KMS-11 (cell line): ENCODE measurements at regions not wholly inside any gene's neighbourhood (a gene's known extent, or its start where the extent isn't known, plus 50 kb on each side); places are given as distances from the start of the nearest gene placed in this dataset.

Experiments used
- H2AFZ ChIP-seq: fragments of 200-600 bp; sonication (generic); 2 replicates; pipeline ENCODE4 v1.6.1; 2016; ENCODE audit warnings: antibody characterized with exemption, mixed run types, low read depth
- H3K27ac ChIP-seq: fragments of 200-600 bp; sonication (generic); 2 replicates; pipeline ENCODE4 v1.6.1; 2016; ENCODE audit warnings: mild to moderate bottlenecking, mixed run types
- H3K27me3 ChIP-seq: fragments of 200-600 bp; sonication (generic); 2 replicates; pipeline ENCODE4 v1.6.1; 2017; ENCODE audit warnings: mild to moderate bottlenecking, low read depth, mixed run types, moderate library complexity; ENCODE audit not compliant: insufficient read depth
- H3K36me3 ChIP-seq: fragments of 200-600 bp; sonication (generic); 2 replicates; pipeline ENCODE4 v1.6.1; 2017; ENCODE audit warnings: mild to moderate bottlenecking, mixed run types; ENCODE audit not compliant: insufficient read depth
- H3K4me1 ChIP-seq: fragments of 200-600 bp; sonication (generic); 2 replicates; pipeline ENCODE4 v1.6.1; 2016; ENCODE audit warnings: mild to moderate bottlenecking, low read depth, mixed run types; ENCODE audit not compliant: poor library complexity, severe bottlenecking
- H3K4me2 ChIP-seq: fragments of 200-600 bp; sonication (generic); 2 replicates; pipeline ENCODE4 v1.7.0; 2016; ENCODE audit warnings: mild to moderate bottlenecking, mixed run types
- H3K4me3 ChIP-seq: fragments of 200-600 bp; sonication (generic); IDR thresholded peaks from 2 replicates; pipeline ENCODE4 v1.6.1; 2017; ENCODE audit warnings: low read depth, low read length, mixed read lengths; ENCODE audit not compliant: insufficient read depth
- H3K79me2 ChIP-seq: fragments of 200-600 bp; sonication (generic); 2 replicates; pipeline ENCODE4 v1.6.1; 2016; ENCODE audit warnings: low read depth, mixed run types; ENCODE audit not compliant: insufficient read depth
- H3K9ac ChIP-seq: fragments of 200-600 bp; sonication (generic); 2 replicates; pipeline ENCODE4 v1.6.1; 2016; ENCODE audit warnings: mild to moderate bottlenecking, mixed run types
- H4K20me1 ChIP-seq: fragments of 200-600 bp; sonication (generic); 2 replicates; pipeline ENCODE4 v1.6.1; 2016; ENCODE audit warnings: mild to moderate bottlenecking, mixed run types; ENCODE audit not compliant: insufficient read depth
- TF ChIP-seq, protein P1 (sequence below): fragments of 200-600 bp; sonication (generic); conservative IDR thresholded peaks from 2 replicates; pipeline ENCODE4 v1.6.1; 2017; ENCODE audit warnings: low read depth, mild to moderate bottlenecking, antibody characterized with exemption, low read length, moderate library complexity, mixed read lengths

GRCh38 chr3:162641317-162641716, 1144.7 kb downstream of the OTOL1 start:
- Histone ChIP-seq H3K27me3 (no peaks in the 10 kb centered on the region), H3K4me2 (no peak overlapping the region), H2AFZ (no peak overlapping the region), H3K4me3 (no peak overlapping the region), H3K4me1 (no peaks in the 10 kb centered on the region), H3K9ac (no peak overlapping the region), H3K36me3 (no peaks in the 10 kb centered on the region), H4K20me1 (no peaks in the 10 kb centered on the region), H3K27ac (no peak overlapping the region), H3K79me2 (no peaks in the 10 kb centered on the region)
- TF ChIP-seq, protein P1, sequence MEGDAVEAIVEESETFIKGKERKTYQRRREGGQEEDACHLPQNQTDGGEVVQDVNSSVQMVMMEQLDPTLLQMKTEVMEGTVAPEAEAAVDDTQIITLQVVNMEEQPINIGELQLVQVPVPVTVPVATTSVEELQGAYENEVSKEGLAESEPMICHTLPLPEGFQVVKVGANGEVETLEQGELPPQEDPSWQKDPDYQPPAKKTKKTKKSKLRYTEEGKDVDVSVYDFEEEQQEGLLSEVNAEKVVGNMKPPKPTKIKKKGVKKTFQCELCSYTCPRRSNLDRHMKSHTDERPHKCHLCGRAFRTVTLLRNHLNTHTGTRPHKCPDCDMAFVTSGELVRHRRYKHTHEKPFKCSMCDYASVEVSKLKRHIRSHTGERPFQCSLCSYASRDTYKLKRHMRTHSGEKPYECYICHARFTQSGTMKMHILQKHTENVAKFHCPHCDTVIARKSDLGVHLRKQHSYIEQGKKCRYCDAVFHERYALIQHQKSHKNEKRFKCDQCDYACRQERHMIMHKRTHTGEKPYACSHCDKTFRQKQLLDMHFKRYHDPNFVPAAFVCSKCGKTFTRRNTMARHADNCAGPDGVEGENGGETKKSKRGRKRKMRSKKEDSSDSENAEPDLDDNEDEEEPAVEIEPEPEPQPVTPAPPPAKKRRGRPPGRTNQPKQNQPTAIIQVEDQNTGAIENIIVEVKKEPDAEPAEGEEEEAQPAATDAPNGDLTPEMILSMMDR = no peak

DNA sequence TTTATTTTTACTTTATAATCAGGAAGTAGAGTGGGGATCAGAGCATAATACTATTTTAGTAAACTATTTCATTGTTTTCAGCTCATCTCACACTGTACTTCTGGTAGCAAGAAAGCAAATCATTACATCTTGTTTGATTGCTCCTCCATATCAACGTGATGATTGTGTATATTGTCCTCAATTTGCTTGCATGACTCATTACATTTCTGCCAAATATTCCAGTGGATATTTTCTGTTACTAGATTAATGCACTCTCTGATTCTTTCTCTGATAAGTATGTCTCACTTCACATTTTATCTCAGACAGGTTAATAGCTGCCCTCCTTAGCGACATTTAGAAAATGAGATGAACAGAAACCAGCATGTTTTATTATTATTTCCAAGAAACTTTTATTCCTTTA, 1145.3 kb downstream of the OTOL1 start:
- no peaks in the 10 kb centered on the region for H4K20me1 ChIP-seq
- H3K4me2 ChIP-seq = no peak overlapping the region
- no peak overlapping the region for H3K4me3 ChIP-seq
- no peak overlapping the region for H2AFZ ChIP-seq
- H3K27ac ChIP-seq = no peak overlapping the region
- H3K27me3 ChIP-seq = no peaks in the 10 kb centered on the region
- TF ChIP-seq, protein P1 = no peak
- no peaks in the 10 kb centered on the region for H3K36me3 ChIP-seq
- no peaks in the 10 kb centered on the region for H3K79me2 ChIP-seq
- no peaks in the 10 kb centered on the region for H3K4me1 ChIP-seq
- no peak overlapping the region for H3K9ac ChIP-seq

DNA sequence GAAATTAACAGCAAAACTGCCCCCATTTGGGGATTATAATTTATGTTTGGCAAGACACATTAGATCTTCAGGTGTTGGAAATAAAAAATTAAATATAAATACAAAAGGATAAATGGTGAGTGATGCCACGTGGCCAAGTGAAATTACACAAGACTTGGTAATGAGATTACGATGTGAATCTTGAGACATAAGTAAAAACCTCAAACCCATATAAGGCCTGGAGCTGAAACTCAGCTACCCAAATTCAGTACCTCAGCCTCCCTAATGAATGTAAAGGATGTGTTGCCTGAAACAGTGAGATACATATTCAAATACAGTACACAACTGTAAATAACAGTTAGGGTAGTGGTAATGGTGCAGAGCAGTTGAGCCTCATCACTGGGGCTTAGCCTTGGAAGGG, 1146.6 kb downstream of the OTOL1 start:
- no peak overlapping the region for H3K4me3 ChIP-seq
- no peaks in the 10 kb centered on the region for H3K4me1 ChIP-seq
- H3K27ac ChIP-seq = no peak overlapping the region
- no peaks in the 10 kb centered on the region for H4K20me1 ChIP-seq
- TF ChIP-seq, protein P1 = no peak
- H3K79me2 ChIP-seq = no peaks in the 10 kb centered on the region
- H3K4me2 ChIP-seq = no peak overlapping the region
- H2AFZ ChIP-seq = no peak overlapping the region
- H3K27me3 ChIP-seq = no peaks in the 10 kb centered on the region
- no peaks in the 10 kb centered on the region for H3K36me3 ChIP-seq
- H3K9ac ChIP-seq = no peak overlapping the region

- Histone ChIP-seq H4K20me1 (no peaks in the 10 kb centered on the region), H2AFZ (no peak overlapping the region), H3K27me3 (no peaks in the 10 kb centered on the region), H3K4me1 (no peaks in the 10 kb centered on the region), H3K79me2 (no peaks in the 10 kb centered on the region), H3K27ac (no peak overlapping the region), H3K9ac (no peak overlapping the region), H3K4me3 (no peak overlapping the region), H3K36me3 (no peaks in the 10 kb centered on the region), H3K4me2 (no peak overlapping the region)
- TF ChIP-seq, protein P1 = no peak
These were observed 1150.7 kb downstream of the OTOL1 start for GRCh38 chr3:162647321-162647720.
